ENCODE measurements at regions not wholly inside any gene's neighbourhood (a gene's known extent, or its start where the extent isn't known, plus 50 kb on each side); places are given as distances from the start of the nearest gene placed in this dataset.

DNA sequence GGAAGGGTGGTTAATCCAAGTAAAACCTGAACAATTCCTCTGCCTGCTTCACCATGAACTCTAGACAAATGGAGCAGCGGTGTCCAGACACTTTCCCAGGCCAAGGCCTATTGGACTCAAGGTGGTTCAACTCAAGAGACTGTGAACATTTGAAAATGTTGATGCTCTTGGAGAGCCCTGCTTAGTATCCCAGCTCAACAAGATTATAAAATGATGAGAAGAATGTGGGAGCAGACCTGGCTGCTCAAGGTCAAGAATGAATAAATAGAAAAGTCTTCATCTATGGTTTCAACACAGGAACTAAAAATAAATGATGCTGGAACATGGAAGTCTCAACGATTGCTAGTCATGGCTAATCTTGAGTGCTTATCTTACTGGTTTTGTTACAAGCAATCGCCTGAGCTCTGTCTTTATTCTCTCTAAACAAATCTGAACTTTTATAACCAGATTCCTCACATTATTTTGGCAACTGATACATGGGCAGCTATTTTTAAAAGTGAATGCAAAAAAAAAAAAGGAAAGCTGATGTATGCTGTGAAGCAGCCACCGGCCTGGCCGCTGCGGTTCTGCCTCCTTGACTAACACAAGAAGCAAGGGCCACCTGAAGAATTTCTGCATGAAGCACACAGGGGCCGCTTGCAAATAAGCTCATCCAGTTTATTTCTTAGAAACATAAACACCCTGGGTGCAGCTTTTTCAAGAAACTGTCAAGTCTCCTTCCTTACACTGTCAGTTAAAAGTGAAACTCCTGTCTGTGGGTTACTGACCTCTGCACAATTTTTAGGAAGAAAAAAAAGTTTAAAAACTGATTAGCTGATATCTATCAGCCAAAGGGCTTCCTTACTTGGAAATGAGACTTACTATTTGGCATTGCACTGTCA lies 120.1 kb upstream of the ARHGEF3 start:
- no peaks in the 10 kb centered on the region for H3K79me2 ChIP-seq (ENCODE audit: insufficient read depth, low read length)
- no peaks in the 10 kb centered on the region for H3K9me3 ChIP-seq (ENCODE audit: insufficient read depth, low read length)
- no peak overlapping the region for H3K9ac ChIP-seq (ENCODE audit: low read length)
- H3K27me3 ChIP-seq (ENCODE audit: low read length), result no peaks in the 10 kb centered on the region
- H3F3A ChIP-seq (ENCODE audit: insufficient read depth), result peaks cover 17% of the 10 kb centered on the region
- no peaks in the 10 kb centered on the region for H3K9me2 ChIP-seq (replicated peaks; ENCODE audit: insufficient read depth, low read length)
- H3K36me3 ChIP-seq (ENCODE audit: low read length), result no peaks in the 10 kb centered on the region
- H3K4me2 ChIP-seq (ENCODE audit: low read depth, low read length, poor library complexity, severe bottlenecking), result no peak overlapping the region
- H3K4me3 ChIP-seq (ENCODE audit: insufficient read depth, low read length, poor library complexity, severe bottlenecking), result no peak overlapping the region
- no peak for TF ChIP-seq EZH2phosphoT487 (conservative IDR thresholded peaks at IDR 0.05; ENCODE audit: low read length)
- TF ChIP-seq, protein P1, sequence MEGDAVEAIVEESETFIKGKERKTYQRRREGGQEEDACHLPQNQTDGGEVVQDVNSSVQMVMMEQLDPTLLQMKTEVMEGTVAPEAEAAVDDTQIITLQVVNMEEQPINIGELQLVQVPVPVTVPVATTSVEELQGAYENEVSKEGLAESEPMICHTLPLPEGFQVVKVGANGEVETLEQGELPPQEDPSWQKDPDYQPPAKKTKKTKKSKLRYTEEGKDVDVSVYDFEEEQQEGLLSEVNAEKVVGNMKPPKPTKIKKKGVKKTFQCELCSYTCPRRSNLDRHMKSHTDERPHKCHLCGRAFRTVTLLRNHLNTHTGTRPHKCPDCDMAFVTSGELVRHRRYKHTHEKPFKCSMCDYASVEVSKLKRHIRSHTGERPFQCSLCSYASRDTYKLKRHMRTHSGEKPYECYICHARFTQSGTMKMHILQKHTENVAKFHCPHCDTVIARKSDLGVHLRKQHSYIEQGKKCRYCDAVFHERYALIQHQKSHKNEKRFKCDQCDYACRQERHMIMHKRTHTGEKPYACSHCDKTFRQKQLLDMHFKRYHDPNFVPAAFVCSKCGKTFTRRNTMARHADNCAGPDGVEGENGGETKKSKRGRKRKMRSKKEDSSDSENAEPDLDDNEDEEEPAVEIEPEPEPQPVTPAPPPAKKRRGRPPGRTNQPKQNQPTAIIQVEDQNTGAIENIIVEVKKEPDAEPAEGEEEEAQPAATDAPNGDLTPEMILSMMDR (IDR thresholded peaks at IDR 0.05; ENCODE audit: insufficient read depth, low read length, poor library complexity, severe bottlenecking), result no peak
- H2AFZ ChIP-seq (ENCODE audit: low read depth, low read length, severe bottlenecking), result no peak overlapping the region
- H3K27ac ChIP-seq (ENCODE audit: low read depth, low read length), result no peak overlapping the region
- no peaks in the 10 kb centered on the region for H4K20me1 ChIP-seq (ENCODE audit: low read depth, low read length)

DNA sequence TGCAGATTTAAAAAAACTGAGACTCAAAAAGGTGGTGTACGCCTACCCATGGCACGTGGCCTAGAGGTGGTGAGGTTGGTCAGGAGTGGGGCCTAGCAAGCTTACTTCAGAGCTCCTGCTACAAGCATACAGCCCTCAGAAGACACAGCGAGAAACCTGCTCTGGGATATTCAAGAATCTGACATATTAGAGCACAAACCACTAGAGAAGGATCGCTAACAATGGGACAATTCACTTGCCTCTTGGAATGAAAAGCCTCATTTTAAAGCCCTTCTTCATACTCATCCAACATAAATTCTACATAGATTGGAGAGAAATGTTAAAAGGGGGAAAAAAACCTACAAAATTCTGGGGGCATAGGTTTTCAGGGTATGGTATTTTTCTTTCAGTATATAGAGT lies 118.0 kb upstream of the ARHGEF3 start:
- Histone ChIP-seq H3K9me3 (ENCODE audit: insufficient read depth, low read length) (no peaks in the 10 kb centered on the region), H3K9me2 (replicated peaks; ENCODE audit: insufficient read depth, low read length) (no peaks in the 10 kb centered on the region), H3K4me3 (ENCODE audit: insufficient read depth, low read length, poor library complexity, severe bottlenecking) (no peak overlapping the region), H3K36me3 (ENCODE audit: low read length) (no peaks in the 10 kb centered on the region), H3K27ac (ENCODE audit: low read depth, low read length) (no peak overlapping the region), H3K27me3 (ENCODE audit: low read length) (no peaks in the 10 kb centered on the region), H4K20me1 (ENCODE audit: low read depth, low read length) (no peaks in the 10 kb centered on the region), H3K4me2 (ENCODE audit: low read depth, low read length, poor library complexity, severe bottlenecking) (no peak overlapping the region), H3F3A (ENCODE audit: insufficient read depth) (peaks cover 21% of the 10 kb centered on the region), H2AFZ (ENCODE audit: low read depth, low read length, severe bottlenecking) (no peak overlapping the region), H3K9ac (ENCODE audit: low read length) (no peak overlapping the region), H3K79me2 (ENCODE audit: insufficient read depth, low read length) (no peaks in the 10 kb centered on the region)
- TF ChIP-seq, protein P1 (IDR thresholded peaks at IDR 0.05; ENCODE audit: insufficient read depth, low read length, poor library complexity, severe bottlenecking), result no peak
- TF ChIP-seq EZH2phosphoT487 (conservative IDR thresholded peaks at IDR 0.05; ENCODE audit: low read length), result no peak

DNA sequence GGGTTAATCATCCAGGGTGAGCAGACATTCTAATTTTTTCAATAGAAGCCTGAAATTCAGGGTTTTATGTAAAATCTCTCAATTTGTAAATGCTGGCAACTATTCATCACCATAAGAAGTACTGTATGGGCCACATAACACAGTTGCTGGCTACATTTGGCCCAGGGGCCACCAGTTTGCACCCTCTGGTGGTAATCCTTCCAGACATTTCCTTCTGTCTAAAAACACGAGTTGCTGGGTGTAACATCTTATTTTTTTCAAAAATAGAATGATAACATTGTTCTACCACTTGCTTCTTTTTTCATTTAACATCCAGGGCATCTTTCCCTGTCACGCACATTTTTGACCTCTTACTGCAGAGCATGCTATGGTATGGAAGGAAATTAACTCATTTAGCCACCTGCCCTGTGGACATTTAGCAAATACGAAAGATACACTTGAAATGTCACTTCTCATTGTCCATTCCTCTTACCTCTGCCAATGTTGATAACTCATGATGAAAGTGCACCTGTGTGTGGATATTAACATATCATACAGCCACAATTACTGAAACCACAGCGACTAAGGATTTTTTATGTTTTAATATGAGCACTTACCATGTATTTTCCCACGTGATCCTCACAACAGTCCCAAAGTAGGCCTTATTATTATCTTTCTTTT lies 117.5 kb upstream of the ARHGEF3 start:
- Histone ChIP-seq H3K9ac (ENCODE audit: low read length) (no peak overlapping the region), H3K27me3 (ENCODE audit: low read length) (no peaks in the 10 kb centered on the region), H3K79me2 (ENCODE audit: insufficient read depth, low read length) (no peaks in the 10 kb centered on the region), H3K27ac (ENCODE audit: low read depth, low read length) (no peak overlapping the region), H3K36me3 (ENCODE audit: low read length) (no peaks in the 10 kb centered on the region), H2AFZ (ENCODE audit: low read depth, low read length, severe bottlenecking) (no peak overlapping the region), H3K4me2 (ENCODE audit: low read depth, low read length, poor library complexity, severe bottlenecking) (no peak overlapping the region), H4K20me1 (ENCODE audit: low read depth, low read length) (no peaks in the 10 kb centered on the region), H3F3A (ENCODE audit: insufficient read depth) (peaks cover 21% of the 10 kb centered on the region), H3K4me3 (ENCODE audit: insufficient read depth, low read length, poor library complexity, severe bottlenecking) (no peak overlapping the region), H3K9me2 (replicated peaks; ENCODE audit: insufficient read depth, low read length) (no peaks in the 10 kb centered on the region), H3K9me3 (ENCODE audit: insufficient read depth, low read length) (no peaks in the 10 kb centered on the region)
- TF ChIP-seq, protein P1 (IDR thresholded peaks at IDR 0.05; ENCODE audit: insufficient read depth, low read length, poor library complexity, severe bottlenecking), result no peak
- no peak for TF ChIP-seq EZH2phosphoT487 (conservative IDR thresholded peaks at IDR 0.05; ENCODE audit: low read length)

Data from SU-DHL-6 (cell line).